ENCODE measurements at regions not wholly inside any gene's neighbourhood (a gene's known extent, or its start where the extent isn't known, plus 50 kb on each side); places are given as distances from the start of the nearest gene placed in this dataset.

DNA sequence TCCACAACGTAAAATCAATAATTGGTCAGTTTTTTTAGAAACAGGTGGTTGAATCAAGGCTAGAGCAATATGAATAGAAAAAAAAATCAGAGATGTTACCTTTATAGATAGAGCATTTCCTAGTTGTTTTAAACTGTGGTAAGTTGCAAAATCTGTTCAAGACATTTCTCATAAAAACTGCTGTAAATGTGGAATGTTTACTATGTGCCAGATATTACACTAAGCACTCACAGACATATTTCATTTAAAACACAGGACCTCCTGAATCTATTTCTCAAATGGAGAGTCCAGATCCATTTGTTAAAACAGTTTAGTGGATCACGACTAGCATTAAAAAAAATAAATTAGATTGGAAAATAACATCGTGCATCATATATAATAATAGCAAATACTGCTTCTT lies 570.0 kb upstream of the ZNF608 start:
- TF ChIP-seq EZH2 (IDR thresholded peaks at IDR 0.05; ENCODE audit: borderline replicate concordance, low read depth, low read length, severe bottlenecking) (no peak), POLR2A (IDR thresholded peaks at IDR 0.05; ENCODE audit: low read depth, low read length) (no peak), POLR2AphosphoS5 (IDR thresholded peaks at IDR 0.05; ENCODE audit: insufficient read depth, low read depth, low read length) (no peak), GATA2 (IDR thresholded peaks at IDR 0.05; ENCODE audit: insufficient read depth, insufficient read length, low read depth, low read length) (no peak), FOS (IDR thresholded peaks at IDR 0.05; ENCODE audit: borderline replicate concordance, insufficient read depth, low read length) (no peak), MYC (IDR thresholded peaks at IDR 0.05; ENCODE audit: low read depth, low read length) (no peak)
- TF ChIP-seq, protein P1, sequence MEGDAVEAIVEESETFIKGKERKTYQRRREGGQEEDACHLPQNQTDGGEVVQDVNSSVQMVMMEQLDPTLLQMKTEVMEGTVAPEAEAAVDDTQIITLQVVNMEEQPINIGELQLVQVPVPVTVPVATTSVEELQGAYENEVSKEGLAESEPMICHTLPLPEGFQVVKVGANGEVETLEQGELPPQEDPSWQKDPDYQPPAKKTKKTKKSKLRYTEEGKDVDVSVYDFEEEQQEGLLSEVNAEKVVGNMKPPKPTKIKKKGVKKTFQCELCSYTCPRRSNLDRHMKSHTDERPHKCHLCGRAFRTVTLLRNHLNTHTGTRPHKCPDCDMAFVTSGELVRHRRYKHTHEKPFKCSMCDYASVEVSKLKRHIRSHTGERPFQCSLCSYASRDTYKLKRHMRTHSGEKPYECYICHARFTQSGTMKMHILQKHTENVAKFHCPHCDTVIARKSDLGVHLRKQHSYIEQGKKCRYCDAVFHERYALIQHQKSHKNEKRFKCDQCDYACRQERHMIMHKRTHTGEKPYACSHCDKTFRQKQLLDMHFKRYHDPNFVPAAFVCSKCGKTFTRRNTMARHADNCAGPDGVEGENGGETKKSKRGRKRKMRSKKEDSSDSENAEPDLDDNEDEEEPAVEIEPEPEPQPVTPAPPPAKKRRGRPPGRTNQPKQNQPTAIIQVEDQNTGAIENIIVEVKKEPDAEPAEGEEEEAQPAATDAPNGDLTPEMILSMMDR (IDR thresholded peaks at IDR 0.05; ENCODE audit: extremely low read depth in 1 of 2, insufficient read depth in 1 of 2, low read depth in 1 of 2, low read length in 2 of 2) = no peak
- TF ChIP-seq, protein P2, sequence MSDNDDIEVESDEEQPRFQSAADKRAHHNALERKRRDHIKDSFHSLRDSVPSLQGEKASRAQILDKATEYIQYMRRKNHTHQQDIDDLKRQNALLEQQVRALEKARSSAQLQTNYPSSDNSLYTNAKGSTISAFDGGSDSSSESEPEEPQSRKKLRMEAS (IDR thresholded peaks at IDR 0.05; ENCODE audit: insufficient read depth, insufficient read length) = no peak

Data from endothelial cell of umbilical vein (primary cell).